H9 (cell line): ENCODE measurements at regions not wholly inside any gene's neighbourhood (a gene's known extent, or its start where the extent isn't known, plus 50 kb on each side); places are given as distances from the start of the nearest gene placed in this dataset.

ENCODE experiments used
- DNase-seq: peaks from one replicate; pipeline ENCODE4 v3.0.0-alpha.2; 2017
- H2AFZ ChIP-seq: one replicate; pipeline ENCODE4 v1.6.1; 2013; ENCODE audit warnings: mild to moderate bottlenecking, low read length, control low read depth, moderate library complexity
- H2AK5ac ChIP-seq: 2 replicates; pipeline ENCODE4 v1.6.1; 2013; ENCODE audit warnings: low read length, control low read depth, mixed read lengths; ENCODE audit not compliant: insufficient read length
- H2BK120ac ChIP-seq: one replicate; pipeline ENCODE4 v1.6.1; 2013; ENCODE audit warnings: low read depth, mild to moderate bottlenecking, low read length, control low read depth, inconsistent platforms; ENCODE audit not compliant: poor library complexity, severe bottlenecking
- H2BK12ac ChIP-seq: 2 replicates; pipeline ENCODE4 v1.6.1; 2013; ENCODE audit warnings: low read length, control low read depth, mixed read lengths, low read depth; ENCODE audit not compliant: insufficient read length
- H2BK15ac ChIP-seq: 2 replicates; pipeline ENCODE4 v1.6.1; 2013; ENCODE audit warnings: low read depth, low read length, control low read depth
- H2BK20ac ChIP-seq: one replicate; pipeline ENCODE4 v1.6.1; 2013; ENCODE audit warnings: low read depth, mild to moderate bottlenecking, low read length, control low read depth, inconsistent platforms; ENCODE audit not compliant: poor library complexity, severe bottlenecking
- H2BK5ac ChIP-seq: 2 replicates; pipeline ENCODE4 v1.6.1; 2013; ENCODE audit warnings: low read length, control low read depth, mixed read lengths; ENCODE audit not compliant: insufficient read length
- H3K14ac ChIP-seq: 2 replicates; pipeline ENCODE4 v1.6.1; 2013; ENCODE audit warnings: low read length, control low read depth; ENCODE audit not compliant: insufficient read depth
- H3K18ac ChIP-seq: 2 replicates; pipeline ENCODE4 v1.6.1; 2013; ENCODE audit warnings: low read depth, mild to moderate bottlenecking, mixed read lengths, low read length, control low read depth; ENCODE audit not compliant: insufficient read length
- H3K23ac ChIP-seq: 2 replicates; pipeline ENCODE4 v1.6.1; 2013; ENCODE audit warnings: low read length, control low read depth, mixed read lengths, low read depth; ENCODE audit not compliant: insufficient read length
- H3K23me2 ChIP-seq: 2 replicates; pipeline ENCODE4 v1.6.1; 2013; ENCODE audit warnings: low read depth, mild to moderate bottlenecking, mixed read lengths, low read length, control low read depth; ENCODE audit not compliant: insufficient read length, poor library complexity, severe bottlenecking
- H3K27ac ChIP-seq: 2 replicates; pipeline ENCODE4 v1.5.1; 2013; ENCODE audit warnings: low read length, control low read depth, mixed read lengths, low read depth; ENCODE audit not compliant: insufficient read length
- H3K27me3 ChIP-seq: 2 replicates; pipeline ENCODE4 v1.6.1; 2013; ENCODE audit warnings: low read length, control low read depth, inconsistent platforms; ENCODE audit not compliant: insufficient read depth
- H3K4ac ChIP-seq: 2 replicates; pipeline ENCODE4 v1.6.1; 2013; ENCODE audit warnings: low read depth, mild to moderate bottlenecking, control low read depth, inconsistent platforms, low read length, moderate library complexity
- H3K4me1 ChIP-seq: 2 replicates; pipeline ENCODE4 v1.6.1; 2013; ENCODE audit warnings: low read length, control low read depth, inconsistent platforms; ENCODE audit not compliant: insufficient read depth
- H3K4me2 ChIP-seq: 2 replicates; pipeline ENCODE4 v1.6.1; 2013; ENCODE audit warnings: low read length, control low read depth, mixed read lengths; ENCODE audit not compliant: insufficient read length, insufficient read depth
- H3K56ac ChIP-seq: 2 replicates; pipeline ENCODE4 v1.6.1; 2013; ENCODE audit warnings: low read depth, mild to moderate bottlenecking, mixed read lengths, low read length, control low read depth; ENCODE audit not compliant: insufficient read length
- H3K79me1 ChIP-seq: 2 replicates; pipeline ENCODE4 v1.6.1; 2013; ENCODE audit warnings: low read depth, mild to moderate bottlenecking, moderate library complexity, low read length, control low read depth, inconsistent platforms; ENCODE audit not compliant: insufficient read depth, poor library complexity, severe bottlenecking
- H3K79me2 ChIP-seq: 2 replicates; pipeline ENCODE4 v1.6.1; 2013; ENCODE audit warnings: low read length, control low read depth, inconsistent platforms; ENCODE audit not compliant: insufficient read depth
- H3K9ac ChIP-seq: 2 replicates; pipeline ENCODE4 v1.6.1; 2013; ENCODE audit warnings: low read length, control low read depth, mixed read lengths; ENCODE audit not compliant: insufficient read length; ENCODE audit errors: extremely low read depth
- H3K9me3 ChIP-seq: one replicate; pipeline ENCODE4 v1.6.1; 2013; ENCODE audit warnings: low read depth, low read length, inconsistent platforms; ENCODE audit not compliant: control insufficient read depth
- H3T11ph ChIP-seq: one replicate; pipeline ENCODE4 v1.6.1; 2013; ENCODE audit warnings: mild to moderate bottlenecking, low read length, control low read depth, inconsistent platforms
- H4K20me1 ChIP-seq: one replicate; pipeline ENCODE4 v1.6.1; 2013; ENCODE audit not compliant: control insufficient read depth, insufficient read length, insufficient read depth
- H4K5ac ChIP-seq: 2 replicates; pipeline ENCODE4 v1.6.1; 2013; ENCODE audit warnings: low read depth, mild to moderate bottlenecking, mixed read lengths, low read length, control low read depth; ENCODE audit not compliant: insufficient read length
- H4K8ac ChIP-seq: replicated peaks from 2 replicates; pipeline ENCODE4 v1.6.1; 2013; ENCODE audit warnings: low read length, control low read depth, mixed read lengths, low read depth; ENCODE audit not compliant: insufficient read length
- H4K91ac ChIP-seq: 2 replicates; pipeline ENCODE4 v1.6.1; 2013; ENCODE audit warnings: low read depth, mild to moderate bottlenecking, moderate library complexity, mixed read lengths, low read length, control low read depth; ENCODE audit not compliant: insufficient read length
- H3K27ac Mint-ChIP-seq, 3 experiments: 2 replicates in 2 of 3; 3 replicates in 1 of 3; pipeline ENCODE4 v1.8.0; 2020 to 2021; ENCODE audit warnings: mixed read lengths in 3 of 3, mild to moderate bottlenecking in 1 of 3, moderate library complexity in 1 of 3
- H3K27me3 Mint-ChIP-seq: 2 replicates; pipeline ENCODE4 v1.8.0; 2021; ENCODE audit warnings: low read depth, mild to moderate bottlenecking, moderate library complexity, mixed read lengths
- H3K36me3 Mint-ChIP-seq, 3 experiments: 2 replicates in 2 of 3; 3 replicates in 1 of 3; pipeline ENCODE4 v1.8.0; 2020 to 2021; ENCODE audit warnings: low read depth in 3 of 3, mixed read lengths in 3 of 3; ENCODE audit not compliant: insufficient read depth in 1 of 3
- H3K4me1 Mint-ChIP-seq, 2 experiments: 2 replicates each; pipeline ENCODE4 v1.8.0; 2020; ENCODE audit warnings: mixed read lengths in 2 of 2
- H3K4me3 Mint-ChIP-seq, 2 experiments: 2 replicates in 1 of 2; 3 replicates in 1 of 2; pipeline ENCODE4 v1.8.0; 2020 to 2021; ENCODE audit warnings: mild to moderate bottlenecking in 2 of 2, mixed read lengths in 2 of 2, moderate library complexity in 1 of 2
- H3K9me3 Mint-ChIP-seq, 2 experiments: 2 replicates in 1 of 2; 3 replicates in 1 of 2; pipeline ENCODE4 v1.8.0; 2020; ENCODE audit warnings: mild to moderate bottlenecking in 2 of 2, mixed read lengths in 2 of 2, moderate library complexity in 1 of 2
- CTCF ChIP-seq: fragments of 200-600 bp; sonication (generic); conservative IDR thresholded peaks from 3 replicates; pipeline ENCODE4 v1.8.0; 2021; ENCODE audit warnings: antibody characterized with exemption, mild to moderate bottlenecking
- WGBS: extraction: QIAGEN DNeasy Blood & Tissue Kit; methylation state at CpG from one replicate; pipeline ENCODE4 v1.1.7; 2013; ENCODE audit warnings: missing lambda C conversion rate, low lambda C conversion rate, mixed read lengths; ENCODE audit not compliant: insufficient read length; ENCODE audit errors: extremely low coverage; 5-methylcytosine and 5-hydroxymethylcytosine counted together

- Histone ChIP-seq H3K23me2 (no peaks in the 10 kb centered on the region), H3K4me1 (no peaks in the 10 kb centered on the region), H3K27ac (no peak overlapping the region), H3K9me3 (no peaks in the 10 kb centered on the region), H3K56ac (no peak overlapping the region), H3K9ac (no peak overlapping the region), H4K91ac (no peak overlapping the region), H4K8ac (no peak overlapping the region), H4K5ac (no peak overlapping the region), H3K79me1 (no peaks in the 10 kb centered on the region), H4K20me1 (no peaks in the 10 kb centered on the region), H3K14ac (no peak overlapping the region), H2BK5ac (no peak overlapping the region), H3K23ac (no peak overlapping the region), H3T11ph (no peak overlapping the region), H2BK120ac (no peak overlapping the region), H3K79me2 (no peaks in the 10 kb centered on the region), H2BK12ac (no peak overlapping the region), H3K4ac (no peak overlapping the region), H2BK15ac (no peak overlapping the region), H2AK5ac (no peak overlapping the region), H2BK20ac (no peak overlapping the region), H3K18ac (no peak overlapping the region), H3K4me2 (no peak overlapping the region), H3K27me3 (no peaks in the 10 kb centered on the region), H2AFZ (no peak overlapping the region)
- H3K4me1 Mint-ChIP-seq = peaks cover 0 to 3% of the 10 kb centered on the region in 2 experiments; a peak in 1 of 4 replicates
- no peak for TF ChIP-seq CTCF
- H3K27me3 Mint-ChIP-seq = no peaks in the 10 kb centered on the region
- peaks cover 0 to 7% of the 10 kb centered on the region in 2 experiments; a peak in 2 of 5 replicates for H3K9me3 Mint-ChIP-seq
- no peak overlapping the region for H3K4me3 Mint-ChIP-seq
- WGBS = no CpG with 5 or more reads among the region's 1 CpG
- H3K36me3 Mint-ChIP-seq = peaks cover 0 to 5% (median 4%) of the 10 kb centered on the region in 3 experiments; a peak in 3 of 7 replicates
- no peak overlapping the region for H3K27ac Mint-ChIP-seq
- no peak for DNase-seq
These were observed 1041.5 kb upstream of the MANEA start for GRCh38 chr6:94535798-94536197.
